Smooth muscle cell (in vitro differentiated cells): ENCODE measurements at regions not wholly inside any gene's neighbourhood (a gene's known extent, or its start where the extent isn't known, plus 50 kb on each side); places are given as distances from the start of the nearest gene placed in this dataset.

ENCODE experiments used
- DNase-seq: peaks from one replicate; lab custom pipeline; 2025; ENCODE audit not compliant: unreplicated experiment; lab: John Stamatoyannopoulos, UW
- H2AFZ ChIP-seq: fragments of 200-600 bp; sonication (generic); 2 replicates; pipeline ENCODE4 v1.6.0; 2016; ENCODE audit warnings: antibody characterized with exemption, low read depth, mild to moderate bottlenecking
- H3F3A ChIP-seq: fragments of 200-600 bp; sonication (generic); 2 replicates; pipeline ENCODE4 v1.6.0; 2017; ENCODE audit warnings: antibody characterized with exemption, low read depth
- H3K27ac ChIP-seq: fragments of 200-600 bp; sonication (generic); 2 replicates; pipeline ENCODE4 v1.5.1; 2016; ENCODE audit warnings: low read depth, mild to moderate bottlenecking
- H3K27me3 ChIP-seq: fragments of 200-600 bp; sonication (generic); 2 replicates; pipeline ENCODE4 v1.6.1; 2016; ENCODE audit warnings: low read depth, mild to moderate bottlenecking
- H3K36me3 ChIP-seq: fragments of 200-600 bp; sonication (generic); 2 replicates; pipeline ENCODE4 v1.5.1; 2016; ENCODE audit warnings: low read depth
- H3K4me1 ChIP-seq: fragments of 200-600 bp; sonication (generic); 2 replicates; pipeline ENCODE4 v1.5.1; 2016; ENCODE audit warnings: low read depth
- H3K4me2 ChIP-seq: fragments of 200-600 bp; sonication (generic); 2 replicates; pipeline ENCODE4 v1.6.0; 2016; ENCODE audit warnings: mild to moderate bottlenecking
- H3K4me3 ChIP-seq: fragments of 200-600 bp; sonication (generic); 2 replicates; pipeline ENCODE4 v1.5.1; 2016; ENCODE audit warnings: mild to moderate bottlenecking
- H3K79me2 ChIP-seq: fragments of 200-600 bp; sonication (generic); 2 replicates; pipeline ENCODE4 v1.6.0; 2016; ENCODE audit warnings: low read depth, mild to moderate bottlenecking
- H3K9ac ChIP-seq: fragments of 200-600 bp; sonication (generic); 2 replicates; pipeline ENCODE4 v1.6.0; 2016; ENCODE audit warnings: low read depth
- H3K9me3 ChIP-seq: fragments of 200-600 bp; sonication (generic); replicated peaks from 2 replicates; pipeline ENCODE4 v1.5.1; 2016; ENCODE audit warnings: low read depth
- H4K20me1 ChIP-seq: fragments of 200-600 bp; sonication (generic); 2 replicates; pipeline ENCODE4 v1.6.0; 2016; ENCODE audit warnings: low read depth
- WGBS: methylation state at CpG from one replicate; pipeline ENCODE4 v1.1.7; 2016; ENCODE audit warnings: low lambda C conversion rate; 5-methylcytosine and 5-hydroxymethylcytosine counted together
- TF ChIP-seq, protein P1 (sequence below): fragments of 200-600 bp; sonication (generic); IDR thresholded peaks from 2 replicates; pipeline ENCODE4 v1.5.1; 2017; ENCODE audit warnings: borderline replicate concordance, mild to moderate bottlenecking, antibody characterized with exemption; ENCODE audit not compliant: insufficient read depth, poor library complexity, severe bottlenecking

DNA sequence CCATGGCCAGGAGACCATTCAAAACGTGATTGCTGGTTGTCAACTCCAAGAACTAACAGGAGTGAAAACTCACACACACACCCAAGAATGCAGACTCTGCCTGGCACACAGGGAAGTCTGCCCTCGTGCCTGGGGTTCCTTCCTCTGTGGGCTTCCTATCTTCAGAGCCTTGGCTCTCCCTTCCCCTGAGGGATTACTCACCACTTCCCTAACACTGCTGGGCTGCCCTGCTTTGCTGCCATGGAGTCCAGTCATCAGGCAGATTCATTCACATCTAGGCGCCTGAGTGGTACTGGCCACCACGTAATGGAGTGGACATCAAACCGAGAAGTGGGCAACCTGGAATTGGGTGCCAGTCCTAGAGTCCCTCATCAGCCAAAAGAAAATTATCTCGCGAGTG lies 76.4 kb upstream of the PRSS3 start:
- TF ChIP-seq, protein P1, sequence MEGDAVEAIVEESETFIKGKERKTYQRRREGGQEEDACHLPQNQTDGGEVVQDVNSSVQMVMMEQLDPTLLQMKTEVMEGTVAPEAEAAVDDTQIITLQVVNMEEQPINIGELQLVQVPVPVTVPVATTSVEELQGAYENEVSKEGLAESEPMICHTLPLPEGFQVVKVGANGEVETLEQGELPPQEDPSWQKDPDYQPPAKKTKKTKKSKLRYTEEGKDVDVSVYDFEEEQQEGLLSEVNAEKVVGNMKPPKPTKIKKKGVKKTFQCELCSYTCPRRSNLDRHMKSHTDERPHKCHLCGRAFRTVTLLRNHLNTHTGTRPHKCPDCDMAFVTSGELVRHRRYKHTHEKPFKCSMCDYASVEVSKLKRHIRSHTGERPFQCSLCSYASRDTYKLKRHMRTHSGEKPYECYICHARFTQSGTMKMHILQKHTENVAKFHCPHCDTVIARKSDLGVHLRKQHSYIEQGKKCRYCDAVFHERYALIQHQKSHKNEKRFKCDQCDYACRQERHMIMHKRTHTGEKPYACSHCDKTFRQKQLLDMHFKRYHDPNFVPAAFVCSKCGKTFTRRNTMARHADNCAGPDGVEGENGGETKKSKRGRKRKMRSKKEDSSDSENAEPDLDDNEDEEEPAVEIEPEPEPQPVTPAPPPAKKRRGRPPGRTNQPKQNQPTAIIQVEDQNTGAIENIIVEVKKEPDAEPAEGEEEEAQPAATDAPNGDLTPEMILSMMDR, result no peak
- H3K4me3 ChIP-seq, result no peak overlapping the region
- no peak for DNase-seq

DNA sequence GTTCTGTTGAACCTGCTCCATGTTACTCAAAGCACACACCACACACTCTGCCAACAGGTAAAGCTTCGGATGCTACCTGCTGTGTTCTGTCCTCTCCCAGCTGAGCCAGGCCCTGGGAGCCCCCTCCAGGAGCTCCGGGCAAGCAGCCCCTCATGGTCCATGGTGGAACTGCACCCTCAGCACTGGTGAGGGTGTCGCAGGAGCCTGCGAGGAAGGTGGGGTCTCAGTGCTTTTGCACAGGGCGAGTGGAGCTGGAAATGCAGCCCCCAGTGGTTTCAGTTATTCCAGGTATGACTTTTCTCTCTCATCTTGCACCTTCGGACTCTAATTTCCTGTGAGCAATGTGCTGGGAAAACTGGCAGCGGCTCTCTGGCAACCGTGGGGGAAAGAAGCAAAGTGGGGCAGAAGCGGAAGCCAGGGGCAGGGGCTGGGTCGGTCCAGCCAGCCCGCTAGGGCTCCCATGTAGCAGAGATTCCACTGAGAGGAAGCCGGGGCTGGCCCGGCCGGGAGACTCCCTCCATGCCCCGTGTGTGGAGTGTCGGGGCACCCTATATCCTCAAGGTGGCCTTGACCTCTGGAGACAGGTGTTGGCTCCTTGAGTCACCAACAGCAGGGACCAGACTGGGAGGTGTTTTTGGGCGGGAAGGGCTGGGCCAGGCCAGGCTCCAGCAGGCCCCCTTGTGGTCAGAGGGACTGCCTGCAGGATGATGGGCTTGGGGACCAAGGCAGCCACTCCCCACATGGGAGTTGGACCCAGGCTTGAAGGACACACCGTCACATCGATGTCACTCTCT lies 75.6 kb upstream of the PRSS3 start:
- Histone ChIP-seq H3K9ac (no peak overlapping the region), H3K9me3 (no peaks in the 10 kb centered on the region), H3K4me3 (no peak overlapping the region), H3K36me3 (no peaks in the 10 kb centered on the region), H3K27ac (no peak overlapping the region), H3K79me2 (no peaks in the 10 kb centered on the region), H3K27me3 (peaks cover 16% of the 10 kb centered on the region), H3F3A (no peaks in the 10 kb centered on the region), H3K4me2 (no peak overlapping the region), H4K20me1 (no peaks in the 10 kb centered on the region), H3K4me1 (no peaks in the 10 kb centered on the region), H2AFZ (no peak overlapping the region)
- TF ChIP-seq, protein P1, result peak; percentile 58
- 72% methylated on average over 19 of the region's 19 CpGs for WGBS
- DNase-seq, result no peak

More for the DNA sequence above, 76.4 kb upstream of the PRSS3 start:
- Histone ChIP-seq H3K36me3 (no peaks in the 10 kb centered on the region), H3K27ac (no peak overlapping the region), H3K9ac (no peak overlapping the region), H3K27me3 (peaks cover 16% of the 10 kb centered on the region), H3K4me2 (no peak overlapping the region), H3K79me2 (no peaks in the 10 kb centered on the region), H3K9me3 (no peaks in the 10 kb centered on the region), H4K20me1 (no peaks in the 10 kb centered on the region), H3K4me1 (no peaks in the 10 kb centered on the region), H3F3A (no peaks in the 10 kb centered on the region), H2AFZ (no peak overlapping the region)
- 77% methylated on average over 7 of the region's 7 CpGs for WGBS

DNA sequence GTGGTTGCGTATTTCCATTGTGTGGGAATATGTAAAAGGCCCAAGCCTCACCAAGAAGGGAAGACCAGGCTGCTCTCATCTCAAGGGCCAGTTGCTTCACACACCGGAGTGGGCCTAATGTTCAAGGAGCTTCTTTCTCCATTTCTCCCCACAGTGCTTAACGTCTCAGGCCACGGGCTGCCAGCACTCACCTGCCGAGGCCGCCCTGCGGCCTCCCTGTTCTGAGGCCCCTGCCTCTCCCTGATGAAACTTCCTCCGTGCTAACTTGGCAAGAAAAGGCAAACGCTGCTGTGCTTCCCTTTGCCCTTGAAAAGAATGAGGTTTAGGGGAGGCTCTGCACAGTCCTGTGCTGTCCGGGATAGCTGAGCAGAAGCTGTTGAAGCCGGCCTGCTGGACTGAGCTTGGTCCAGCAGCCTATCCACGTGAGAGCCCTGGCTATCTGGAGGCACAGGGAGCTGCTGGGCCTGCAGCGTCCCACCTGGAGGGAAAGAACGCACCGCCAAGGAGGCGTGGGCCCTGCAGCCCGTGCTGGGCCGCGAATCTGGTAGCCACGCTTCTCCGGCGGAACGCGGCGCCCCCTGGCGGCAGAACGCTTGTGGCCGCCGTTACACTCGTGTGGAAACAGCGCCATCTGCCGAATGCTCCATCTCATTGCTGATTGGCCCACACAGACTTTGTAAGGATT lies 73.5 kb upstream of the PRSS3 start:
- Histone ChIP-seq H3K4me3 (no peak overlapping the region), H3K36me3 (no peaks in the 10 kb centered on the region), H3K4me1 (no peaks in the 10 kb centered on the region), H2AFZ (no peak overlapping the region), H3K9me3 (no peaks in the 10 kb centered on the region), H3K27ac (no peak overlapping the region), H3F3A (no peaks in the 10 kb centered on the region), H4K20me1 (no peaks in the 10 kb centered on the region), H3K27me3 (peaks cover 10% of the 10 kb centered on the region), H3K9ac (no peak overlapping the region), H3K4me2 (no peak overlapping the region), H3K79me2 (no peaks in the 10 kb centered on the region)
- DNase-seq, result peak; percentile 73
- whole genome bisulfite sequencing, result 30% methylated on average over 32 of the region's 32 CpGs
- TF ChIP-seq, protein P1, result peak; percentile 99

DNA sequence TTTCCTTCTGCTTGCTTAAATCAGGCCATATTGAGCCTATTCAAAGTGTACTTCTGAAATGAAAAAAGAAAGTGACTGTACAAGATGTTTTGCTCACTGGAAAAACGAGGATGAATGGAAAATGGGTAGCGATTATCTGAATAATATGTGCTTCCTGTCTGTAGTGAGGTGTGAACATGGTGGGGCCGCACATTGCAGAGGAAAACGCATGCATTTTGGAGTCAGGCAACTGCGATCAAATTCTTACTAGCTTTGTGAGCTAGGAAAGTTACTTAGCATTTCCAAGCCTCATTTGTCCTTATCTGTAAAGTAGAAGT lies 73.0 kb upstream of the PRSS3 start:
- no peaks in the 10 kb centered on the region for H3K9me3 ChIP-seq
- H2AFZ ChIP-seq, result no peak overlapping the region
- WGBS, result 55% methylated on average over 5 of the region's 5 CpGs
- peaks cover 6% of the 10 kb centered on the region for H3K27me3 ChIP-seq
- H3K4me2 ChIP-seq, result no peak overlapping the region
- H3K36me3 ChIP-seq, result no peaks in the 10 kb centered on the region
- H3K79me2 ChIP-seq, result no peaks in the 10 kb centered on the region
- H3F3A ChIP-seq, result no peaks in the 10 kb centered on the region
- no peak for DNase-seq
- no peak overlapping the region for H3K4me3 ChIP-seq
- TF ChIP-seq, protein P1, result no peak
- no peaks in the 10 kb centered on the region for H4K20me1 ChIP-seq
- no peak overlapping the region for H3K27ac ChIP-seq
- H3K9ac ChIP-seq, result no peak overlapping the region
- H3K4me1 ChIP-seq, result no peaks in the 10 kb centered on the region
